ENCODE measurements at regions not wholly inside any gene's neighbourhood (a gene's known extent, or its start where the extent isn't known, plus 50 kb on each side); places are given as distances from the start of the nearest gene placed in this dataset.

DNA sequence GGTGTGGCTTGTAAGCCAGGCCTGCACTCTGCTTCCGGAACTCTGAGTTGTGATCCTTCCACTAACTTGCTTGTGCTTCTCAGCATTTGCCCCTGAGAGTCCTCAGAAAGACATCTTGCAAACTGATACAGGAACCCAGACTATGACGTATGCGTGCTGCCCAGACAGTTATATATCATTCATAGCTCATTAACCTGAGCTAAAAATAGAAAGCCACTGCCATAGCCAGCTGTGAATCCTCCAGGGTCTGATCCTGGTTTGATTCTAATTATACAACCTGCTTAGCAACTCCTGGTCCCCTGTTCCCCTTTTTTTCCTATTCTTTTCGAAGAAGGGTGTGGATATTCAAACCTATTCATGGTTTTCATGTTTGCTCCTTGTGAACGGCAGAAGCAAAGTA, 63.7 kb downstream of the MARCHF4 start:
- Histone ChIP-seq H3K4me2 (ENCODE audit: low read length) (peak overlapping the region; percentile 29), H3K9ac (ENCODE audit: low read length) (peak overlapping the region; percentile 65), H3K4me1 (ENCODE audit: insufficient read depth, low read length) (peaks cover 20% of the 10 kb centered on the region), H3K36me3 (ENCODE audit: insufficient read depth, low read length) (no peaks in the 10 kb centered on the region), H3K27ac (ENCODE audit: low read depth, low read length) (peak overlapping the region; percentile 69), H3K79me2 (ENCODE audit: insufficient read depth, low read length) (peaks cover 8% of the 10 kb centered on the region), H3K9me3 (ENCODE audit: insufficient read depth, low read depth, low read length) (no peaks in the 10 kb centered on the region), H2AFZ (ENCODE audit: low read depth, low read length) (no peak overlapping the region), H3K27me3 (ENCODE audit: insufficient read depth, low read length) (no peaks in the 10 kb centered on the region), H4K20me1 (ENCODE audit: insufficient read depth, low read length) (no peaks in the 10 kb centered on the region), H3K4me3 (ENCODE audit: insufficient read depth, low read depth, low read length) (no peak overlapping the region)
- TF ChIP-seq, protein P1, sequence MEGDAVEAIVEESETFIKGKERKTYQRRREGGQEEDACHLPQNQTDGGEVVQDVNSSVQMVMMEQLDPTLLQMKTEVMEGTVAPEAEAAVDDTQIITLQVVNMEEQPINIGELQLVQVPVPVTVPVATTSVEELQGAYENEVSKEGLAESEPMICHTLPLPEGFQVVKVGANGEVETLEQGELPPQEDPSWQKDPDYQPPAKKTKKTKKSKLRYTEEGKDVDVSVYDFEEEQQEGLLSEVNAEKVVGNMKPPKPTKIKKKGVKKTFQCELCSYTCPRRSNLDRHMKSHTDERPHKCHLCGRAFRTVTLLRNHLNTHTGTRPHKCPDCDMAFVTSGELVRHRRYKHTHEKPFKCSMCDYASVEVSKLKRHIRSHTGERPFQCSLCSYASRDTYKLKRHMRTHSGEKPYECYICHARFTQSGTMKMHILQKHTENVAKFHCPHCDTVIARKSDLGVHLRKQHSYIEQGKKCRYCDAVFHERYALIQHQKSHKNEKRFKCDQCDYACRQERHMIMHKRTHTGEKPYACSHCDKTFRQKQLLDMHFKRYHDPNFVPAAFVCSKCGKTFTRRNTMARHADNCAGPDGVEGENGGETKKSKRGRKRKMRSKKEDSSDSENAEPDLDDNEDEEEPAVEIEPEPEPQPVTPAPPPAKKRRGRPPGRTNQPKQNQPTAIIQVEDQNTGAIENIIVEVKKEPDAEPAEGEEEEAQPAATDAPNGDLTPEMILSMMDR (IDR thresholded peaks at IDR 0.05; ENCODE audit: insufficient read depth, low read depth, low read length), result no peak
- TF ChIP-seq EZH2 (IDR thresholded peaks at IDR 0.05; ENCODE audit: insufficient read depth, low read length), result no peak
- Mint-ChIP-seq H3K4me3 (ENCODE audit: unreplicated experiment) (no peak overlapping the region), H3K27me3 (ENCODE audit: low read depth, unreplicated experiment) (no peaks in the 10 kb centered on the region), H3K27ac (ENCODE audit: unreplicated experiment) (peak overlapping the region; percentile 95), H3K9me3 (ENCODE audit: unreplicated experiment) (no peaks in the 10 kb centered on the region), H3K36me3 (ENCODE audit: low read depth, unreplicated experiment) (peaks cover 8% of the 10 kb centered on the region), H3K4me1 (ENCODE audit: low read depth, unreplicated experiment) (peaks cover 32% of the 10 kb centered on the region)
- FAIRE-seq (peak; percentile 58), DNase-seq (ENCODE audit: low read depth) (peak; percentile 94)

DNA sequence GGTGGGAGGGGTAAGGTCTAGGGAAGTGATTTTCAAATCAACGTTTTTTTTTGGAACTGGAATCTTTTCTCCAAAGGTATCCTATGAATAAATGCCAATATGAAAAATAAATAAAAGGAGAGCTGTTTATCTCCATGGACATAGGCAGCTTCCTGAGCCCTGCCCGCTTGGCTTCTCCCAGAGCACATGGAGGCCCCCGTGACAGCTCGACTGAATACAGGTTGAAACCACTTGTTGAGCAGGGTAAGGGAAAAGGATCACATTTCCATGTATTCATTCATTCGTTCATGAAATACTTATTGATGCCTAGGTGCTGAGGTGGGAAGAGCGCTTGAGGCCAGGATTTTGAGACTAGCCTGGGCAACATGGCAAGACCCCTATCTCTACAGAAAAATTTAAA, 64.8 kb downstream of the MARCHF4 start:
- no peak for FAIRE-seq
- H3K79me2 ChIP-seq (ENCODE audit: insufficient read depth, low read length), result peaks cover 8% of the 10 kb centered on the region

DNA sequence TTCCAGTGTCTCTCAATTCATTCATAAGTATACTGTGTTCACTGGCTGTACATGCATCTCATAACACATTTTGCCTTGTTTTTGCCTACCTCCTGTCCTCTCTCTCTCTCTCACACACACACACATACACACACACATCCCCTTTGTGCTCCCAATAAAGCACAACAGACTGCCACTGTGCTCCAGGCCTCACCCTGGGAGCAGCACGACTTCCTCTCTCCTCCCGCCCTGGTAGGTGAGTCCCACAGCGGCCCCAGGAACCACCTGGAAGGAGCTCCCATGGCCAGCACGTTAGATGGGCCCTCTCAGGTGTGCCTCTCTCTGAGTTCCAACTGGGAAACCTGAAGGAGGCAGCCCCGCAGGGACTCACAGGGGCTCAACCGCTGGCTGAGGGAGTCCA, 65.4 kb downstream of the MARCHF4 start:
- Mint-ChIP-seq H3K27me3 (ENCODE audit: low read depth, unreplicated experiment) (no peaks in the 10 kb centered on the region), H3K4me1 (ENCODE audit: low read depth, unreplicated experiment) (peaks cover 32% of the 10 kb centered on the region), H3K4me3 (ENCODE audit: unreplicated experiment) (no peak overlapping the region), H3K36me3 (ENCODE audit: low read depth, unreplicated experiment) (peaks cover 8% of the 10 kb centered on the region), H3K9me3 (ENCODE audit: unreplicated experiment) (no peaks in the 10 kb centered on the region), H3K27ac (ENCODE audit: unreplicated experiment) (peak overlapping the region; percentile 41)
- H2AFZ ChIP-seq (ENCODE audit: low read depth, low read length), result no peak overlapping the region
- DNase-seq (ENCODE audit: low read depth), result no peak
- H3K4me1 ChIP-seq (ENCODE audit: insufficient read depth, low read length), result peaks cover 28% of the 10 kb centered on the region
- no peak overlapping the region for H3K4me3 ChIP-seq (ENCODE audit: insufficient read depth, low read depth, low read length)
- H3K79me2 ChIP-seq (ENCODE audit: insufficient read depth, low read length), result peaks cover 8% of the 10 kb centered on the region
- H3K9ac ChIP-seq (ENCODE audit: low read length), result peak overlapping the region; percentile 20
- H3K27me3 ChIP-seq (ENCODE audit: insufficient read depth, low read length), result no peaks in the 10 kb centered on the region
- no peaks in the 10 kb centered on the region for H3K9me3 ChIP-seq (ENCODE audit: insufficient read depth, low read depth, low read length)
- TF ChIP-seq EZH2 (IDR thresholded peaks at IDR 0.05; ENCODE audit: insufficient read depth, low read length), result no peak
- TF ChIP-seq, protein P1 (IDR thresholded peaks at IDR 0.05; ENCODE audit: insufficient read depth, low read depth, low read length), result no peak
- H3K36me3 ChIP-seq (ENCODE audit: insufficient read depth, low read length), result no peaks in the 10 kb centered on the region
- H4K20me1 ChIP-seq (ENCODE audit: insufficient read depth, low read length), result no peaks in the 10 kb centered on the region
- peak overlapping the region; percentile 27 for H3K4me2 ChIP-seq (ENCODE audit: low read length)
- FAIRE-seq, result no peak
- no peak overlapping the region for H3K27ac ChIP-seq (ENCODE audit: low read depth, low read length)

More for the DNA sequence above, 64.8 kb downstream of the MARCHF4 start:
- Mint-ChIP-seq H3K4me1 (ENCODE audit: low read depth, unreplicated experiment) (peaks cover 33% of the 10 kb centered on the region), H3K27ac (ENCODE audit: unreplicated experiment) (no peak overlapping the region), H3K27me3 (ENCODE audit: low read depth, unreplicated experiment) (no peaks in the 10 kb centered on the region), H3K9me3 (ENCODE audit: unreplicated experiment) (no peaks in the 10 kb centered on the region), H3K4me3 (ENCODE audit: unreplicated experiment) (no peak overlapping the region), H3K36me3 (ENCODE audit: low read depth, unreplicated experiment) (peaks cover 8% of the 10 kb centered on the region)
- Histone ChIP-seq H2AFZ (ENCODE audit: low read depth, low read length) (no peak overlapping the region), H3K4me3 (ENCODE audit: insufficient read depth, low read depth, low read length) (no peak overlapping the region), H3K36me3 (ENCODE audit: insufficient read depth, low read length) (no peaks in the 10 kb centered on the region), H3K27me3 (ENCODE audit: insufficient read depth, low read length) (no peaks in the 10 kb centered on the region), H3K9me3 (ENCODE audit: insufficient read depth, low read depth, low read length) (no peaks in the 10 kb centered on the region), H3K27ac (ENCODE audit: low read depth, low read length) (peak overlapping the region; percentile 69), H3K4me1 (ENCODE audit: insufficient read depth, low read length) (peaks cover 28% of the 10 kb centered on the region), H3K9ac (ENCODE audit: low read length) (no peak overlapping the region), H3K4me2 (ENCODE audit: low read length) (no peak overlapping the region), H4K20me1 (ENCODE audit: insufficient read depth, low read length) (no peaks in the 10 kb centered on the region)
- DNase-seq (ENCODE audit: low read depth), result no peak
- no peak for TF ChIP-seq EZH2 (IDR thresholded peaks at IDR 0.05; ENCODE audit: insufficient read depth, low read length)
- TF ChIP-seq, protein P1 (IDR thresholded peaks at IDR 0.05; ENCODE audit: insufficient read depth, low read depth, low read length), result no peak
